Stimulated activated naive CD8-positive, alpha-beta T cell treated with anti-CD3 and anti-CD28 coated beads, Interleukin-15, Interleukin-2, amounts not matched to agents 100 ng/mL and 50 ng/mL, for 24 hours (primary cell): ENCODE measurements at regions not wholly inside any gene's neighbourhood (a gene's known extent, or its start where the extent isn't known, plus 50 kb on each side); places are given as distances from the start of the nearest gene placed in this dataset.
"Not testable (repeated sequence)": the region's sequence is repeated elsewhere in the genome, so short reads cannot be mapped to it uniquely, and the experiment has no call there.

ENCODE experiments used
- H3K27ac Mint-ChIP-seq: one replicate; pipeline ENCODE4 v1.8.0; 2021; ENCODE audit warnings: mild to moderate bottlenecking, mixed read lengths
- H3K27me3 Mint-ChIP-seq: one replicate; pipeline ENCODE4 v1.8.0; 2021; ENCODE audit warnings: mixed read lengths
- H3K36me3 Mint-ChIP-seq: one replicate; pipeline ENCODE4 v1.8.0; 2021; ENCODE audit warnings: low read depth, mixed read lengths
- H3K4me1 Mint-ChIP-seq: one replicate; pipeline ENCODE4 v1.8.0; 2021; ENCODE audit warnings: low read depth, mixed read lengths
- H3K4me3 Mint-ChIP-seq: one replicate; pipeline ENCODE4 v1.8.0; 2021; ENCODE audit warnings: mild to moderate bottlenecking, mixed read lengths
- H3K9me3 Mint-ChIP-seq: one replicate; pipeline ENCODE4 v1.8.0; 2021; ENCODE audit warnings: mixed read lengths

- Mint-ChIP-seq H3K27me3 (no peaks in the 10 kb centered on the region), H3K36me3 (no peaks in the 10 kb centered on the region), H3K27ac (no peak overlapping the region)
Measured at GRCh38 chr21:17697473-17697872, 84.8 kb upstream of the BTG3 start.

GRCh38 chr21:17694416-17694815, 81.7 kb upstream of the BTG3 start:
- H3K36me3 Mint-ChIP-seq, H3K27ac Mint-ChIP-seq, H3K4me3 Mint-ChIP-seq, H3K27me3 Mint-ChIP-seq: not testable (repeated sequence)
- Mint-ChIP-seq H3K4me1 (peaks cover 14% of the 10 kb centered on the region), H3K9me3 (peaks cover 16% of the 10 kb centered on the region)

More at GRCh38 chr21:17697473-17697872, 84.8 kb upstream of the BTG3 start:
- H3K9me3 Mint-ChIP-seq: peaks cover 16% of the 10 kb centered on the region
- H3K4me3 Mint-ChIP-seq: no peak overlapping the region
- H3K4me1 Mint-ChIP-seq: peaks cover 9% of the 10 kb centered on the region

- Mint-ChIP-seq H3K27ac (no peak overlapping the region), H3K4me1 (peaks cover 17% of the 10 kb centered on the region), H3K36me3 (no peaks in the 10 kb centered on the region), H3K9me3 (peaks cover 16% of the 10 kb centered on the region), H3K4me3 (no peak overlapping the region), H3K27me3 (peaks cover 8% of the 10 kb centered on the region)
Measured at GRCh38 chr21:17693801-17694200, 81.1 kb upstream of the BTG3 start.

- H3K9me3 Mint-ChIP-seq: peaks cover 3% of the 10 kb centered on the region
- no peaks in the 10 kb centered on the region for H3K36me3 Mint-ChIP-seq
- H3K27me3 Mint-ChIP-seq: peaks cover 8% of the 10 kb centered on the region
- no peak overlapping the region for H3K4me3 Mint-ChIP-seq
- H3K4me1 Mint-ChIP-seq: peaks cover 27% of the 10 kb centered on the region
- H3K27ac Mint-ChIP-seq: no peak overlapping the region
Measured at GRCh38 chr21:17690078-17690494, 77.4 kb upstream of the BTG3 start.

- peaks cover 3% of the 10 kb centered on the region for H3K9me3 Mint-ChIP-seq
- H3K36me3 Mint-ChIP-seq: no peaks in the 10 kb centered on the region
- H3K27me3 Mint-ChIP-seq: peaks cover 8% of the 10 kb centered on the region
- H3K4me1 Mint-ChIP-seq: peaks cover 27% of the 10 kb centered on the region
- no peak overlapping the region for H3K4me3 Mint-ChIP-seq
- H3K27ac Mint-ChIP-seq: no peak overlapping the region
Measured at GRCh38 chr21:17688912-17689874, 76.5 kb upstream of the BTG3 start.

- Mint-ChIP-seq H3K36me3 (no peaks in the 10 kb centered on the region), H3K4me1 (peaks cover 26% of the 10 kb centered on the region), H3K9me3 (peaks cover 3% of the 10 kb centered on the region), H3K4me3 (no peak overlapping the region), H3K27me3 (no peaks in the 10 kb centered on the region), H3K27ac (no peak overlapping the region)
Measured at GRCh38 chr21:17682924-17683323, 70.2 kb upstream of the BTG3 start.

- H3K4me3 Mint-ChIP-seq: no peak overlapping the region
- H3K36me3 Mint-ChIP-seq: no peaks in the 10 kb centered on the region
- H3K27me3 Mint-ChIP-seq: no peaks in the 10 kb centered on the region
- H3K4me1 Mint-ChIP-seq: peaks cover 14% of the 10 kb centered on the region
- H3K9me3 Mint-ChIP-seq: no peaks in the 10 kb centered on the region
- no peak overlapping the region for H3K27ac Mint-ChIP-seq
Measured at GRCh38 chr21:17679002-17679600, 66.4 kb upstream of the BTG3 start.

- H3K36me3 Mint-ChIP-seq, H3K9me3 Mint-ChIP-seq, H3K27me3 Mint-ChIP-seq, H3K4me3 Mint-ChIP-seq, H3K4me1 Mint-ChIP-seq, H3K27ac Mint-ChIP-seq: not testable (repeated sequence)
Measured at GRCh38 chr21:17676930-17677329, 64.2 kb upstream of the BTG3 start.

GRCh38 chr21:17674106-17674505, 61.4 kb upstream of the BTG3 start:
- Mint-ChIP-seq H3K36me3 (no peaks in the 10 kb centered on the region), H3K27me3 (peaks cover 5% of the 10 kb centered on the region), H3K4me1 (no peaks in the 10 kb centered on the region), H3K4me3 (no peak overlapping the region), H3K9me3 (no peaks in the 10 kb centered on the region), H3K27ac (no peak overlapping the region)

- H3K36me3 Mint-ChIP-seq: no peaks in the 10 kb centered on the region
- no peaks in the 10 kb centered on the region for H3K4me1 Mint-ChIP-seq
- H3K9me3 Mint-ChIP-seq: no peaks in the 10 kb centered on the region
- no peak overlapping the region for H3K4me3 Mint-ChIP-seq
- peaks cover 5% of the 10 kb centered on the region for H3K27me3 Mint-ChIP-seq
- no peak overlapping the region for H3K27ac Mint-ChIP-seq
Measured at GRCh38 chr21:17673261-17674020, 60.7 kb upstream of the BTG3 start.

GRCh38 chr21:17671733-17672132, 59.0 kb upstream of the BTG3 start:
- no peak overlapping the region for H3K27ac Mint-ChIP-seq
- H3K27me3 Mint-ChIP-seq: peaks cover 5% of the 10 kb centered on the region

GRCh38 chr21:17668479-17669140, 55.9 kb upstream of the BTG3 start:
- Mint-ChIP-seq H3K4me1 (peaks cover 4% of the 10 kb centered on the region), H3K27me3 (peaks cover 5% of the 10 kb centered on the region), H3K9me3 (no peaks in the 10 kb centered on the region), H3K36me3 (no peaks in the 10 kb centered on the region), H3K27ac (no peak overlapping the region), H3K4me3 (no peak overlapping the region)

More at GRCh38 chr21:17671733-17672132, 59.0 kb upstream of the BTG3 start:
- H3K4me3 Mint-ChIP-seq: no peak overlapping the region
- H3K4me1 Mint-ChIP-seq: no peaks in the 10 kb centered on the region
- H3K36me3 Mint-ChIP-seq: no peaks in the 10 kb centered on the region
- no peaks in the 10 kb centered on the region for H3K9me3 Mint-ChIP-seq

GRCh38 chr21:17667256-17667655, 54.6 kb upstream of the BTG3 start:
- no peaks in the 10 kb centered on the region for H3K36me3 Mint-ChIP-seq
- no peaks in the 10 kb centered on the region for H3K9me3 Mint-ChIP-seq
- no peak overlapping the region for H3K4me3 Mint-ChIP-seq
- peaks cover 4% of the 10 kb centered on the region for H3K4me1 Mint-ChIP-seq
- no peaks in the 10 kb centered on the region for H3K27me3 Mint-ChIP-seq
- H3K27ac Mint-ChIP-seq: no peak overlapping the region
